HG02763 (cell line): ENCODE measurements at regions not wholly inside any gene's neighbourhood (a gene's known extent, or its start where the extent isn't known, plus 50 kb on each side); places are given as distances from the start of the nearest gene placed in this dataset.
"Not testable (repeated sequence)": the region's sequence is repeated elsewhere in the genome, so short reads cannot be mapped to it uniquely, and the experiment has no call there.

Experiments
- ATAC-seq: cut with Tn5 transposase; IDR thresholded peaks from one replicate; pipeline ENCODE4 v1.9.1; 2021; ENCODE audit warnings: mild to moderate bottlenecking, moderate library complexity; ENCODE audit not compliant: unreplicated experiment

DNA sequence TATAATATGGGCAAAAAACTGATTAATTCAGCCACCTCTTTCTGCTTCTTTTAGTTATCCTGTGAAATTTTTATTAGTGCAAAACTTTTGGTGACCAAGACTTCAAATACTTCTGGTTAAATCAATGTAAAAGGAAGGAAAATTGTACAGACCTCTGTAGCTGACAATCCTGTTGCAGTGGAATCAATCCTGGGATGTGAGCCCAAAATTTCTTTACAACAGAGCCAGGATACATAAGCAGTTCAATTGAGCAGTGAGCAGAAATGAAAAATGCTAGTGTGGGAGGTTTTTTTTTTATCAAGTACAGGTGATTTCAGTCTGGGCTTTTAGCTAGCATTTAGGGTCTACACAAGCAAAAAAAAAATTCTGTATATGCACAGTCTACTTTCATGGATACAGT is 398.0 kb downstream of the OTOL1 start:
- no peak for ATAC-seq

DNA sequence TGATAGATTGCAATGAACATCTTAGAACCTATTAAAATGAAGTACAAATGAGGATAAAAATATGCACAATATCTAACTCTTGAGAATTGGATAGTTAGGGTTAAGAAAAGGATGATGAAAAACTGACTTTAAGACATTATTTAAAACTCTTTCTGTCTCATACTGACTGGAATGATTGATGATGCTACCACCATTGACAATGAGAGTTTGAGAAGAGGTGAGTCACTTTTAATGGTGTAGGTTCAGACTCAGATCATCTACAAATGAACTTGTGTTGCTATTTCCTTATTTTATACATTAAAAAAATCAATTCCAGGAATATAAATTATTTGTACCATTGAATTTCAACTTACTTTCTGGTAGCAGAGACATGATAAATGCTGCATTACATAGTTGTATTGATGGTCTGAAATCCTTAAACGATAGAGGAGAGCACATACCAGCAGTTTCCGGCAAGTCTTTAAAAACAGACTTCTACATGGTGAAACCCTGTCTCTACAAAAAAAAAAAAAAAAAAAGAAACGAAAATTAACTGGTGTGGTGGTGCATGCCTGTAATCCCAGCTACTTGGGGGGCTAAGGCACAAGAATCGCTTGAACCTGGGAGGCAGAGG is 409.0 kb downstream of the OTOL1 start:
- ATAC-seq: no peak

DNA sequence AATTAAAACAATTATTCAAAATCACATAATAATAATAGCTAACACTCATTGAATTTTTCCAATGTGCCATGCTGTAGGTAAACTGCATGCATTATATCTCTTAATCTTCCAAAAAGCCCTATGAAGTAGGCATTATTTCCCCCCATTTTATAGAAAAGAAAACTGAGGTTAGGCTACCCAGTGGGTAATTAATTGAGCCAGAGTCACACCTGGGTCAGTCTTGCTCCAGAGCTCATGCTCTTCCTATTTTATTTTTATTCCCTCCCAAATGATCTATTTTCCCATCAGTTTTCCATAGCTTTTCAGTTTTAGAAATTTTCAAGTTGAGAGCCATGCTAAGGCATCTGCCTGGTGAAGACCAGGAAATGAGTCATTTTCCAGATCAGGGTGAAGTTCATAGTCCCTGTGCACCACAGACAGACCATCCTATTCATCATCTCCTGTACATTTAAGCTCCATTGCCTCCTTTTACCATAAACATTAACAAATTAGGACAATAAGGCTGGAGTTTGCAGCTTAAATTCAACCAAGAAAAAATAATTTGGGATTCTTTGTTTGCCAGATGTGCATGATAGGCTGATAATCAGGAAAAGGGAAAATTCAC is 417.3 kb downstream of the OTOL1 start:
- ATAC-seq: no peak

DNA sequence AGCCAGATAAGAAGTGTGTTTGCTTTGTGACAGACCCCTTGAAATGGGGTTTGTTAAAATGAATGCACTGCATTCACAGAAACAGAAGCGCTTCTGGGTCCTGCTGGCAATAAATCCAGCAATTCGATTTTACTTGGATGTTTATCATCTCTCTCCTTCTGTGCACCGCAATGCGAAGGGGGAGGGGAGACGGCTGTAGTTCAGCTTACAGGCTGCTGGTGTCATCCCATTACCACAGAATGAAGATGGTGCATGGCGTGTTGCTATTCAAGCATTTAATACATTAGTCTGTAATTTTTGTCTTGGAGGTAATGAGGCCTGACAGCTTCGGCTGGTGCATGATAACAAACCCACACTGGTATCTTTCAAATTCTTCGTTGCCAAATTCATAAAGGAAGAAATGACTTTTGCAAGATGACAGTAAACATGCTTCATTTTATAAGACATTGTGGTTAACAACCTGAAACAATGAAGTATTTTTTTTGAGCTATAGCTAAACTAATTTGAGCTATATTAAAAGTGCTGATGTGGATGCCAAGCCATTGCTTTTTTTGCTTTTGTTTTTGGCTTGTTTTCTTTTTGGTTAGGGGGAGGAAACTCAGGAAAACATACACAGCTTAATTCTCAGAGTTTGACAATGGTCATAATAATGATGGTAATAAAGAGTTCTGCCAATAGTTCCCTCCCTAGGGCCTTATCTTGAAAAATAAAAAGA is 418.3 kb downstream of the OTOL1 start:
- no peak for ATAC-seq

DNA sequence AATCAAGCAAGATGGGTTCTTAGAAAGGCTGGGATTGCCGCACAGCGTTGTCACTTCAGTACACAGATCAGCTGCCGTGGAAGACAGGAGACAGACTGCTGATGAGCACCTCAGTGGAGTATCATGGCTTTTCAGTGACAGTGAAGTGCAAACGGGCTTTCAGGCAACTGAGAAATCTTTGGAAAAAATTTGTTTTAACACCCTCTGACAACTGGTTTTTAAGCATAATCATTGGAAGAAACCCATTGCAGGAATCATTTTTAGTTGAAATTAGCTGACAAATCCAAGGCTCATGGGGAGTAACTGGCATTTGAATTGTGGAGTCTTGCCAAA is 418.8 kb downstream of the OTOL1 start:
- ATAC-seq: no peak

DNA sequence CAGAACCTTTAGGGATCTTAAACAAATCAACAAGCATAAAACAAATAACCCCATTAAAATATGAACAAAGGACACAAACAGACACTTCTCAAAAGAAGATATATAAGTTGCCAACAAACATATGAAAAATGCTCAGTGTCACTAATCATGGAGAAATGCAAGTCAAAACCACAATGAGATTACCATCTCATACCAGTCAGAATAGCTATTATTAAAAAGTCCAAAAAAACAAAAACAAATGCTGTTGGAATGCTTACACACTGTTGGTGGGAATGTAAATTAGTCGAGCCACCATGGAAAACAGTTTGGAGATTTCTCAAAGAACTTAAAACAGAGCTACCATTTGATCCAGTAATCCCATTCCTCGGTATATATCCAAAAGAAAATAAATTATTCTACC is 423.6 kb downstream of the OTOL1 start:
- ATAC-seq: no peak

DNA sequence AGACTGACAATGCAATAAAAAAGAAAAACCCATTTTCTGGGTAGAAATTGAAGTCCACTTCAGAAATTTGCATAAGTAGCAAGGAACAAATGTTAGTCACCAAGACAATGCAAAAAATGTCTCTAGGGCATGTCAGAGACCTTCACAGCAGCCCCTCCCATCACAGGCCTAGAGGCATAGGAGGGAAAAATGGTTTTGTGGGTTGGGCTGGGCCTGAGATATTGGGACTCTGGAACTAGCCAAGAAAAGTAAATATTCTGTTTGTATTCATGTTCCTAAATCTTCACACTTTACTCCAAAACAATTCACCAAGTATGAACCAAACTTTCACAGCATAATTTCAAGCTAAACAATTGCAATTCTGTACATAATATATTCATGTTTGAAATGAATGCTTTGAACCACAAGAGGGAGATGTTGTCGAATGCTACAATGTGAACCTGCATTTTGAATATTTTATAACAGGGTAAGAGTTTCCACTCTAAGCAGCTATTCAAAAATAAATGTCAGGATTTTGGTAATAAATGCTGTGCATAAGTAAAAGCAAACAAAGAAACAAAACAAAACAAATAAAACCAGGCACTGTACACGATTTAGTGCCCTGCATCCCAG is 429.2 kb downstream of the OTOL1 start:
- ATAC-seq: no peak

DNA sequence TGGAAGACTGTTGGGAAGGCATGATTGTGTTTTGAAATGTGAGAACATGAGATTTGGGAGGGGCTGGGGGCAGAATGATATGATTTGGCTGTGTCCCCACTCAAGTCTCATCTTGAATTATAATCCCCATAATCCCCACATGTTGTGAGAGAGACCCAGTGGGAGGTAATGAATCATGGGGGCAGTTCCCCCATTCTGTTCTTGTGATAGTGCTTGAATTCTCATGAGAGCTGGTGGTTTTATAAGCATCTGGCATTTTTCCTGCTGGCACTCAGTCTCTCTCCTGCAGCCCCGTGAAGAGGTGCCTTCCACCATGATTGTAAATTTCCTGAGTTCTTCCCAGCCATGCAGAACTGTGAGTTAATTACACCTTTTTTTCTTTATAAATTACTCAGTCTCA is 430.5 kb downstream of the OTOL1 start:
- ATAC-seq: no peak

DNA sequence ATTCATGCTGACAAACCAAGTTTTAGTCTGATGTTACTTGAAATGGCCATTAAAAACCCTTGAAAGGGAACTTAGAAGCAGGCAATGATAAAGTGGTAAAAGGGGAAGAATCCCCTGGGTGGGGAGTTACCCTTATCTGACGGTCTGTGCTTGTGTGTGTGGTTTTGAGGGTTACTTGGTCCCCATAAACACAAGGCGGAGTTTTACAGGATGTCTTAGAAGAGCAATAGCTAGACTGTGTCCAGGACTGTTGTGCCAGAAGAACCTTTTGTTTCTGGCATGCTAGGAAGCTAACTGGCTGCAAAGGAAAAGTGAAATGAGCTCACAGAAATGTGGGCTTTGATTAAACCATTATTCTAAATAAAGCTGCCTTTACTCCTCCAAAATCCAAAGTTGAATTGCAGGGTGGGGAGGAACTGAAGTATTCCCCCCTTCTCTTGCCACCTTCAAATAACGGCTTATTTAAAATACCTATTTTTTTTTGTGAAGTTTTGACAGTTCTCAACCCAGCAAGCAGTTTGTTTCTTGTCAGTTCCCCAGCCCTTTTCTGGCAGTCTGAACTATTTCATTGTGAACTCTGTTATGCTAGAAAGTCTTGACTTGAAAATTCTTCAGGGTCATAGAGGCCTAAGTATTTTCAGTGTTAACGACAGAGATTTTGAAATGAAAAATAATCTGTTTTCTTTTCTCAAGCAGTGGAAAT is 443.5 kb downstream of the OTOL1 start:
- no peak for ATAC-seq

DNA sequence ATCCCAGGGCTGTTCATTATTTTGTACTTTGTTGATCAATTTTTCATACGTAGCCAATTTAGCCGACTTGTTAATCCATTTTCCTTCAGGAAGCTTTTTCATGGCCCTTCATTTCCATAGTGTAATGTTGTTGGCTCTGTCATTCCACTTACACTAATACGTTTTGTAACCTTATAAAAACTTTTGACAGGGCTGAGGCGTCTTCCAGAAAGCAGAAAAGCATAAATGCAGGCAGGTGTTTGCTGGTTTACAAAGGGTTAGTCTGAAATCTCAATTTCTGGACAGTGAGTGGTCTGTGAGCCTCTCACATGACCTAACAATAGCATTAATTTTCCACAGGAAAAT is 444.0 kb downstream of the OTOL1 start:
- no peak for ATAC-seq

DNA sequence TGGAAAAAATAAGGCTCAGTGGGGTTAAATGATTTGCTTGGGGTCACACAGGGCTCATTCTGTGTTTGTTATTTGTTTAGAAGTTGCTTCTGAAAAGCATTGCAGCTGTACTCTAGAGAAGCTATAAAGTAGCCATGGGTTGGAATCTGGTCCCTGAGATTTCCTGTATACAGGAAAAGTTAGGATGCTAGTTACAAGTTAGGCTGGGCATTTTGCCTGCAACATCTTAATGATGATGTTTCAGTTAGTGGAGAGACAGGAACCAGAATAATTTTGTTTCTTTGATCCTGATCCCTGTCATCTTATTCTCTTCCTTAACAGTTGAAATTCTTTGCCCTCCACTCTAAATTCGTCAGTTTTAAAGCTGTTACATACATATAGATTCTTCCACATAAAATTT is 445.3 kb downstream of the OTOL1 start:
- ATAC-seq: no peak

DNA sequence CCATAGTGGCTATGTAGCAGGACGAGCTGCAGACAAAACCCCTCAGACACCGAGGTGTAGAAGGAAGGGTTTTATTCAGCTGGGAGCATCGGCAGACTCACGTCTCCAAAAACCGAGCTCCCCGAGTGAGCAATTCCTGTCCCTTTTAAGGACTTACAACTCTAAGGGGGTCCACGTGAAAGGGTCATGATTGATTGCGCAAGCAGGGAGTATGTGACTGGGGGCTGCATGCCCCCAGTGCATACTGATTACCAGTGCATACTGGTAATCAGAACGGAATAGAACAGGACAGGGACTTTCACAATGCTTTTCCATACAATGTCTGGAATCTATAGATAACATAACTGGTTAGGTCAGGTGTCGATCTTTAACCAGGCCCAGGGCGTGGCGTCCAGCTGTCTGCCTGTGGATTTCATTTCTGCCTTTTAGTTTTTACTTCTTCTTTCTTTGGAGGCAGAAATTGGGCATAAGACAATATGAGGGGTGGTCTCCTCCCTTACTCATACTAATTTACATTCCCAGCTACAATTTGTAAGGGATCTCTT is 447.3 kb downstream of the OTOL1 start:
- not testable (repeated sequence) for ATAC-seq

DNA sequence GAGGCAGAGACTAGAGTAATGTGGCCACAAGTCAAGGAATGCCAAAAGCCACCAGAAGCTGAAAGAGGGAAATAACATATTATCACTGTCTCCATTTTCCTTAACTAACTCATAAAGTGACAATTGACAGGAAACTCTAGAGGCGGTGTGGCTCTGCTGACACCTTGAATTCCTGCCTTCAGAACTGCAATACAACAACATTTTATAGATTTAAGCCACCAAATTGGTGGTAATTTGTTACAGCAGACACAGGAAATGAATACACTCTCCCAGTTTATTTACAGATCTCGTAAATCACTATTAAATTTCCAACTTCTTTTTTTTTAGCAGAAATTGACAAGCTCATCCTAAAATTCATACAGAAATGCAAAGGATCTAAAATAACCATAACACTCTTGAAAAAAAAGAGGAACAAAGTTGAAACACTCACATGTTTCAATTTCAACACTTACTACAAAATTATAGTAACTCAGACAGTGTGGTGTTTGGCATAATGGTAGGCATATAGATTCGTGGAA is 449.9 kb downstream of the OTOL1 start:
- no peak for ATAC-seq

DNA sequence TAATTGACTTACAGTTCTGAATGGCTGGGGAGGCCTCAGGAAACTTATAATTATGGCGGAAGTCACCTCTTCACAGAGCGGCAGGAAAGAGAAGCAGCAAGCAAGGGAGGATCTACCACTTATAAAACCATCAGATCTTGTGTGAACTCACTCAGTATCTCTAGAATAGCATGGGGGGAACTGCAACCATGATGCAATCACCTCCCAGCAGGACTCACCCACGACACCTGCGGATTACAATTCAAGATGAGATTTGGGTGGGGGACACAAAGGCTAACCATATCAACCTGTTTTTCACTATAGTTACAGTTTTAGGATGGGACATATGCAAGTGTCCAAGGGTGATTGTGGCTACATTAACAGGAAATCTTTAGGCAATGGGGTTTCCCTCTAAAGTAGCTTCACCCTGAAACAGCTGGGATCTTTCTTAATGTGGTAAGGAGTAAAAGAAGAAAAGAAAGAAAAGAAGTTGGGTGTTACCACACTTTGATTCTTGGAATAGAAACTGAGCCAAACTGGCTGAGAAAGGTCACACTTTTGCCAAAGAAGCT is 453.8 kb downstream of the OTOL1 start:
- ATAC-seq: no peak

DNA sequence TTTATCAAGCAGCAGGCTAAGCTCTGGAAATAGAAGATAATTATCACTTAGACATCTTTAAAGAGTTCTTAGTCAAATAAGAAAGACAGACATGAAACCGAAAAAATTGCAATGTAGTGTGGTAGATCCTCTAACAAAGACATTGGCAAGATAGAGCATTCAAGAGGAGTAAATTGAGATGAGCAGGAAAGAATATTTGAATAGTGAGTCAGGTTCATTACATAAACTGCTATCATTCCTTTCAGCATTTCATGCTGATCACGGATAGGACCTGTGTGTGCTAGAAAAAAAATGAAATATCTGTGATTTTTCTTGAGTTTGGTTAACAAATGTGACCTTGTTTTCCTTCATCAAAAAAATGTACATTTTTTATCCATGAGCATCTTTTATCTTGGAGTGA is 460.9 kb downstream of the OTOL1 start:
- ATAC-seq: no peak

DNA sequence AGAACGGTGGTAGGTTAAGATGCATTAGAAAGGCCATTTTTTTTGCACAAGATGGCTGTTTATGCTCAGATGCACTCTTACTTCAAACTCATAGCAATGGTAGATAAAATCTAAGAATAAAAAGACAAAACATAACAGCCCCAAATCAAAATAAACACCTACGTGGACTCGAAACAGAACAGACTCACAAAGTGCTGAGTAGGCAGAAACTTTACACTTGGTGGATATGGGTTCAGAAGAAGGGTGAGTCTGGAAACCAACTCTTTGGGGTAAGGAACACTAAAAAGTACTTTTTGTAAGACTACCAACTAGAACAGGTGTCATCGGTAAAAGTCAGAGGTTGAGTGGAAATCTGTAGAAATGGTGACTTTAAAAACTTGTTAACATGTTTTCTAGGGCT is 468.2 kb downstream of the OTOL1 start:
- ATAC-seq: no peak

DNA sequence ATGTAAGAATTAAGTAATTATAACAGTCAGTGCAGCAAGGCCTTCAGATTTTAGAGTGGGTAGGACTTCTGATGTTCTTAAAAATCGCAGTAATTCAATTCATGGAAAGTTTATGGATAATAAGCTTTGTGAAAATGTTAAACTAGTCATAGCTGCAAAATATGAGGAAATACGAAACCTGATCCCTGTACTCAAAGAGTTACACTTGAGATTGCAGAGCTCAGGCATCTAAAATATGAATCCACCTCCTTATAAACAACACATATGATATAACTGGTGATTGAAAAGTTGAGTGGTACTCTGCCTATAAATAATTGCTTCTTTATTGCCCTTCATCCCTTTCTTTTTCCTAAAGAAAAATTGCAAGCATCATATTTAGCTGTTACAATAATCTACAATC is 473.3 kb downstream of the OTOL1 start:
- ATAC-seq: no peak

DNA sequence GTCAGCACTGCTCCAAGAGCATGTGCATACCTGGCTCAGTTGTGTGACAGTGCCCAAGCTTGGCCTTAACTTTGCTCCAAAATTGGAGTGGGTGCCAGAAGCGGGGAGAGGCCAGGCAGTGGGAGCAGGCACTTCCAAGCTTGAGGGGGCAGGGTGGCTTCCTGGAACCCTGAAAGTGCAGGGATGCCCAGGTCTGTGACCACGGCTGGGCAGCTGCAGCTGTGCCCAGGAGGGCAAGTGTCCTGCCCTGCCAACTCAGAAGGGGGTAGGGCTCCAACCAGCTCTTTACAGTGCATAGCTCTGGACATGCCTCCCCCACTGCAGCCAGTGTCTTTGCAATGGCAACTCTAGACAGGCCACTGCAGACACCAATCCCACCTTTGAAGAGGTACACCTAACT is 478.6 kb downstream of the OTOL1 start:
- ATAC-seq: no peak

DNA sequence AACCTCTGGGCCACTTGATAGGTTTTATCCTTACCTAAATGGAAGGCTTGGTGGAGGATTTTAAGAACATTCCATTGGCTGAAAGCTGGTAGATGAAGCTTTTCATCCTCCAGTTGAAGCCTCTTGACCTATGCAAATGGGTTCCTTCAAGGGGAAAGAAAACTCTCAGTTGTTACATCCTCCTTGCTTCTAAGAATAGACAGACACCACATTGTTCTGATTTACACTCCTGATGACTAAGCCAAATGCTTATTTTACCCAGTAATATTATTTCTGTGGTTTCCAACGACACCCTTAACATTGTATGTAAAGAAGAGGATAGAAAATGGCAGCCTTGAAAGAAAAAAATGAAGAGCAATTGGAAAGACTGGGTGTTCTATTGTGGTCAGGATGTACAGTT is 480.5 kb downstream of the OTOL1 start:
- peak; percentile 50 for ATAC-seq

DNA sequence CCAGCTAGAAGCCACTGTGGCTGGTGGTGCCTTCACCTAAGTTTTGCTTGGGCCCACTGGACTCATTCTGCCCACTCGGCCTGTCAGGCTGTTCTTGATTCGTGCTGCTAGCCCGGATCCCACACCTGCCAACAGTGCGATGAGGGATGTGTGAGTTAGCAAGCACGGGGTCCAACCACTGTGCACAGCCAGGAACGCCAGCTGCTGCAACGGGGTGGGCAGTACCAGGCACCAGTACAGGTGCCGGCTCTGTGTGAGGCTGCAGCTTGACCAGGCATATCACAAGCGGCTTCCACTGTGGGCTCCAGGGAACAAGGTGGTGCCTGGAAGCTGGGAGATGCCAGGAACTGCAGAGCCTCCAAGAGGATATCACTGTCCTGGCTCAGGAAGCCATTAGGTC is 481.2 kb downstream of the OTOL1 start:
- ATAC-seq: no peak

DNA sequence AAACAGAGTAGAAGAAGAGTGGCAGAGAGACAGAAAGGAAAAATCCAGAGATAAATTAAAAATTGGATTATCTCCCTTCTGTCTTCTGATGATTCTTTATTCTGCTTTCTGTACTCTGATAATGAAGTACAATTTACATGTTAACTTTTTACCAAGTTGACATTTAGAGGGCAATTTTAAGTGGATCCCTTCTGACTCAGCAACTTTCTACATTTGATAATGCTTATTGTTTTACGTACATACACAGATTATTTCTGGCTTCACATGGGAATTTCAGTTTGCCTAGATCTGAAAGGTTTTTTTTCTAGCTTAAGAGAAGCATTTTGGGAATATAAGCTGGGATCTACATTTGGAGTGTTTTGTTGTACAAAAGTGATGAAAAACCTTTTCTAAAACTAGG is 491.3 kb downstream of the OTOL1 start:
- ATAC-seq: no peak
